ENCODE measurements at regions not wholly inside any gene's neighbourhood (a gene's known extent, or its start where the extent isn't known, plus 50 kb on each side); places are given as distances from the start of the nearest gene placed in this dataset.

GRCh38 chr2:198347349-198347748 lies 543.0 kb downstream of the PLCL1 start:
- H3K9ac ChIP-seq (ENCODE audit: low read length), result no peak overlapping the region
- Mint-ChIP-seq H3K36me3 (ENCODE audit: low read depth, unreplicated experiment) (no peaks in the 10 kb centered on the region), H3K27ac (ENCODE audit: unreplicated experiment) (no peak overlapping the region), H3K4me3 (ENCODE audit: unreplicated experiment) (no peak overlapping the region), H3K9me3 (ENCODE audit: unreplicated experiment) (no peaks in the 10 kb centered on the region), H3K4me1 (ENCODE audit: low read depth, unreplicated experiment) (peaks cover 7% of the 10 kb centered on the region), H3K27me3 (ENCODE audit: low read depth, unreplicated experiment) (no peaks in the 10 kb centered on the region)
- no peaks in the 10 kb centered on the region for H3K36me3 ChIP-seq (ENCODE audit: insufficient read depth, low read length)
- TF ChIP-seq, protein P1, sequence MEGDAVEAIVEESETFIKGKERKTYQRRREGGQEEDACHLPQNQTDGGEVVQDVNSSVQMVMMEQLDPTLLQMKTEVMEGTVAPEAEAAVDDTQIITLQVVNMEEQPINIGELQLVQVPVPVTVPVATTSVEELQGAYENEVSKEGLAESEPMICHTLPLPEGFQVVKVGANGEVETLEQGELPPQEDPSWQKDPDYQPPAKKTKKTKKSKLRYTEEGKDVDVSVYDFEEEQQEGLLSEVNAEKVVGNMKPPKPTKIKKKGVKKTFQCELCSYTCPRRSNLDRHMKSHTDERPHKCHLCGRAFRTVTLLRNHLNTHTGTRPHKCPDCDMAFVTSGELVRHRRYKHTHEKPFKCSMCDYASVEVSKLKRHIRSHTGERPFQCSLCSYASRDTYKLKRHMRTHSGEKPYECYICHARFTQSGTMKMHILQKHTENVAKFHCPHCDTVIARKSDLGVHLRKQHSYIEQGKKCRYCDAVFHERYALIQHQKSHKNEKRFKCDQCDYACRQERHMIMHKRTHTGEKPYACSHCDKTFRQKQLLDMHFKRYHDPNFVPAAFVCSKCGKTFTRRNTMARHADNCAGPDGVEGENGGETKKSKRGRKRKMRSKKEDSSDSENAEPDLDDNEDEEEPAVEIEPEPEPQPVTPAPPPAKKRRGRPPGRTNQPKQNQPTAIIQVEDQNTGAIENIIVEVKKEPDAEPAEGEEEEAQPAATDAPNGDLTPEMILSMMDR (IDR thresholded peaks at IDR 0.05; ENCODE audit: insufficient read depth, low read depth, low read length), result no peak
- TF ChIP-seq EZH2 (IDR thresholded peaks at IDR 0.05; ENCODE audit: insufficient read depth, low read length), result no peak
- no peak overlapping the region for H3K27ac ChIP-seq (ENCODE audit: low read depth, low read length)
- no peaks in the 10 kb centered on the region for H3K9me3 ChIP-seq (ENCODE audit: insufficient read depth, low read depth, low read length)
- no peak overlapping the region for H2AFZ ChIP-seq (ENCODE audit: low read depth, low read length)
- no peaks in the 10 kb centered on the region for H3K27me3 ChIP-seq (ENCODE audit: insufficient read depth, low read length)
- H4K20me1 ChIP-seq (ENCODE audit: insufficient read depth, low read length), result no peaks in the 10 kb centered on the region
- DNase-seq (ENCODE audit: low read depth) (peak; percentile 4), FAIRE-seq (no peak)
- H3K4me2 ChIP-seq (ENCODE audit: low read length), result no peak overlapping the region
- H3K4me3 ChIP-seq (ENCODE audit: insufficient read depth, low read depth, low read length), result no peak overlapping the region
- H3K79me2 ChIP-seq (ENCODE audit: insufficient read depth, low read length), result no peaks in the 10 kb centered on the region
- no peaks in the 10 kb centered on the region for H3K4me1 ChIP-seq (ENCODE audit: insufficient read depth, low read length)

GRCh38 chr2:198343471-198343870 lies 539.1 kb downstream of the PLCL1 start:
- Mint-ChIP-seq H3K36me3 (ENCODE audit: low read depth, unreplicated experiment) (no peaks in the 10 kb centered on the region), H3K9me3 (ENCODE audit: unreplicated experiment) (no peaks in the 10 kb centered on the region), H3K27ac (ENCODE audit: unreplicated experiment) (no peak overlapping the region), H3K4me1 (ENCODE audit: low read depth, unreplicated experiment) (peaks cover 7% of the 10 kb centered on the region), H3K4me3 (ENCODE audit: unreplicated experiment) (no peak overlapping the region), H3K27me3 (ENCODE audit: low read depth, unreplicated experiment) (no peaks in the 10 kb centered on the region)
- Histone ChIP-seq H3K36me3 (ENCODE audit: insufficient read depth, low read length) (no peaks in the 10 kb centered on the region), H3K27me3 (ENCODE audit: insufficient read depth, low read length) (no peaks in the 10 kb centered on the region), H3K9ac (ENCODE audit: low read length) (no peak overlapping the region), H3K9me3 (ENCODE audit: insufficient read depth, low read depth, low read length) (no peaks in the 10 kb centered on the region), H3K4me3 (ENCODE audit: insufficient read depth, low read depth, low read length) (no peak overlapping the region), H3K4me2 (ENCODE audit: low read length) (no peak overlapping the region), H3K79me2 (ENCODE audit: insufficient read depth, low read length) (no peaks in the 10 kb centered on the region), H3K27ac (ENCODE audit: low read depth, low read length) (no peak overlapping the region), H3K4me1 (ENCODE audit: insufficient read depth, low read length) (no peaks in the 10 kb centered on the region), H2AFZ (ENCODE audit: low read depth, low read length) (no peak overlapping the region), H4K20me1 (ENCODE audit: insufficient read depth, low read length) (no peaks in the 10 kb centered on the region)
- no peak for DNase-seq (ENCODE audit: low read depth)
- FAIRE-seq, result no peak
- TF ChIP-seq EZH2 (IDR thresholded peaks at IDR 0.05; ENCODE audit: insufficient read depth, low read length), result no peak
- TF ChIP-seq, protein P1 (IDR thresholded peaks at IDR 0.05; ENCODE audit: insufficient read depth, low read depth, low read length), result no peak

DNA sequence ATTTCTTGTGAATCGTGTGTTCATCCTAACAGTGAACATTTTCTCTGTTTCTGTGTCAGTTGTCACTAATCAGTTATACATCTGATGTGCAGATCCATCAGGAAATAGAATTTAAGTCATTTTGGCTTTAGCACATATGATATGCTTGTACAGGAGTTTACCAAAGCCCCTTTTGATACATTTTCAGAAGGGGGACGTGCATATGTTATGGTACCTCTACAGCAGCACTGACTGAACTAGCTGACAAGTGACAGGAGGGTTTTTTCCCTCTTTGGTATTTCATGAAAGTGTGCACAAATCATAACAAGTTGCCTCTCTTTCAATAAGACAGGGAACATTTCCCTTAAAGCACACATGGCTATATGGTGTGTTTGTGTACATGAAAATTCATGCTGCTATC lies 536.5 kb downstream of the PLCL1 start:
- Histone ChIP-seq H3K27me3 (ENCODE audit: insufficient read depth, low read length) (no peaks in the 10 kb centered on the region), H4K20me1 (ENCODE audit: insufficient read depth, low read length) (no peaks in the 10 kb centered on the region), H3K4me2 (ENCODE audit: low read length) (no peak overlapping the region), H3K27ac (ENCODE audit: low read depth, low read length) (no peak overlapping the region), H3K4me3 (ENCODE audit: insufficient read depth, low read depth, low read length) (no peak overlapping the region), H3K9me3 (ENCODE audit: insufficient read depth, low read depth, low read length) (no peaks in the 10 kb centered on the region), H3K36me3 (ENCODE audit: insufficient read depth, low read length) (no peaks in the 10 kb centered on the region), H2AFZ (ENCODE audit: low read depth, low read length) (no peak overlapping the region), H3K79me2 (ENCODE audit: insufficient read depth, low read length) (no peaks in the 10 kb centered on the region), H3K9ac (ENCODE audit: low read length) (no peak overlapping the region), H3K4me1 (ENCODE audit: insufficient read depth, low read length) (no peaks in the 10 kb centered on the region)
- Mint-ChIP-seq H3K4me1 (ENCODE audit: low read depth, unreplicated experiment) (no peaks in the 10 kb centered on the region), H3K27ac (ENCODE audit: unreplicated experiment) (no peak overlapping the region), H3K36me3 (ENCODE audit: low read depth, unreplicated experiment) (no peaks in the 10 kb centered on the region), H3K4me3 (ENCODE audit: unreplicated experiment) (no peak overlapping the region), H3K9me3 (ENCODE audit: unreplicated experiment) (no peaks in the 10 kb centered on the region), H3K27me3 (ENCODE audit: low read depth, unreplicated experiment) (no peaks in the 10 kb centered on the region)
- DNase-seq (ENCODE audit: low read depth) (no peak), FAIRE-seq (no peak)
- TF ChIP-seq EZH2 (IDR thresholded peaks at IDR 0.05; ENCODE audit: insufficient read depth, low read length), result no peak
- TF ChIP-seq, protein P1 (IDR thresholded peaks at IDR 0.05; ENCODE audit: insufficient read depth, low read depth, low read length), result no peak
